IMR-90 (cell line): ENCODE measurements at regions not wholly inside any gene's neighbourhood (a gene's known extent, or its start where the extent isn't known, plus 50 kb on each side); places are given as distances from the start of the nearest gene placed in this dataset.

Experiments used
- ATAC-seq: fragments of 200-7000 bp; cut with Tn5 transposase; 2 replicates; pipeline ENCODE4 v1.9.1; 2020; ENCODE audit warnings: low read depth, mild to moderate bottlenecking, moderate library complexity
- BruUV-seq: library from RNA; stranded (reverse); fragments of 400-500 nt; replicated peaks from 2 replicates; lab custom pipeline; 2021; lab: Mats Ljungman, UMichigan
- CTCF ChIA-PET: fragments of 300-600 bp; formaldehyde crosslinking; extraction: SDS; loops from one replicate; lab custom pipeline; 2021; ENCODE audit warnings: antibody characterized with exemption; lab: Yijun Ruan, JAX
- POLR2A ChIA-PET: fragments of 300-600 bp; sonication (Branson Sonifier 250); formaldehyde crosslinking; loops from one replicate; lab custom pipeline; 2022; ENCODE audit warnings: antibody characterized with exemption; ENCODE audit not compliant: unreplicated experiment; lab: Charles Lee
- DNase-seq: peaks from one replicate; pipeline ENCODE4 v3.0.0; 2013
- H2AFZ ChIP-seq: replicated peaks from 2 replicates; pipeline ENCODE3; 2013; ENCODE audit warnings: low read length, mild to moderate bottlenecking; ENCODE audit not compliant: poor library complexity
- H2AK5ac ChIP-seq: 2 replicates; pipeline ENCODE4 v1.6.1; 2013; ENCODE audit warnings: low read depth, low read length, inconsistent platforms
- H2AK9ac ChIP-seq: replicated peaks from 2 replicates; pipeline ENCODE3; 2013; ENCODE audit warnings: mild to moderate bottlenecking, low read depth, low read length, moderate library complexity; ENCODE audit not compliant: poor library complexity
- H2BK120ac ChIP-seq: 2 replicates; pipeline ENCODE4 v1.6.1; 2013; ENCODE audit warnings: low read depth, low read length, inconsistent platforms
- H2BK15ac ChIP-seq: 3 replicates; pipeline ENCODE4 v1.6.1; 2013; ENCODE audit warnings: low read depth, low read length, inconsistent platforms
- H2BK20ac ChIP-seq: 2 replicates; pipeline ENCODE4 v1.6.1; 2013; ENCODE audit warnings: low read depth, mild to moderate bottlenecking, inconsistent platforms, low read length, moderate library complexity
- H2BK5ac ChIP-seq: 2 replicates; pipeline ENCODE4 v1.6.1; 2013; ENCODE audit warnings: mild to moderate bottlenecking, low read depth, low read length, inconsistent platforms; ENCODE audit not compliant: poor library complexity, severe bottlenecking
- H3K14ac ChIP-seq: replicated peaks from 2 replicates; pipeline ENCODE4 v1.6.1; 2013; ENCODE audit warnings: low read depth, low read length, inconsistent platforms
- H3K18ac ChIP-seq: 2 replicates; pipeline ENCODE4 v1.6.1; 2013; ENCODE audit warnings: low read depth, low read length, control low read depth
- H3K23ac ChIP-seq: 2 replicates; pipeline ENCODE4 v1.6.1; 2013; ENCODE audit warnings: low read depth, low read length, inconsistent platforms
- H3K27ac ChIP-seq: 2 replicates; pipeline ENCODE4 v1.5.1; 2013; ENCODE audit warnings: mild to moderate bottlenecking, control low read depth, low read length; ENCODE audit not compliant: insufficient read depth
- H3K27me3 ChIP-seq: 2 replicates; pipeline ENCODE4 v1.6.1; 2013; ENCODE audit warnings: low read length; ENCODE audit not compliant: control insufficient read depth, insufficient read depth
- H3K36me3 ChIP-seq: 2 replicates; pipeline ENCODE4 v1.6.1; 2013; ENCODE audit warnings: low read length, mixed read lengths; ENCODE audit not compliant: control insufficient read depth, insufficient read depth
- H3K4ac ChIP-seq: 2 replicates; pipeline ENCODE4 v1.6.1; 2013; ENCODE audit warnings: low read depth, low read length, inconsistent platforms
- H3K4me1 ChIP-seq: 2 replicates; pipeline ENCODE4 v1.6.1; 2013; ENCODE audit warnings: low read length, mixed read lengths; ENCODE audit not compliant: control insufficient read depth, insufficient read depth
- H3K4me2 ChIP-seq: 2 replicates; pipeline ENCODE4 v1.6.1; 2013; ENCODE audit warnings: low read depth, mild to moderate bottlenecking, control low read depth, low read length, moderate library complexity
- H3K4me3 ChIP-seq: 2 replicates; pipeline ENCODE4 v1.5.1; 2013; ENCODE audit warnings: low read depth, mild to moderate bottlenecking, control low read depth, low read length, moderate library complexity; ENCODE audit not compliant: insufficient read depth
- H3K56ac ChIP-seq: 2 replicates; pipeline ENCODE4 v1.6.1; 2013; ENCODE audit warnings: low read length, inconsistent platforms; ENCODE audit not compliant: insufficient read depth; ENCODE audit errors: extremely low read depth
- H3K79me1 ChIP-seq, 2 experiments: 2 replicates each; pipeline ENCODE4 v1.6.1; 2013; ENCODE audit warnings: low read length in 2 of 2, inconsistent platforms in 1 of 2, low read depth in 1 of 2
- H3K9ac ChIP-seq: 2 replicates; pipeline ENCODE4 v1.6.1; 2013; ENCODE audit warnings: low read depth, low read length, control low read depth
- H3K9me1 ChIP-seq: 2 replicates; pipeline ENCODE4 v1.6.1; 2013; ENCODE audit warnings: low read length, inconsistent platforms; ENCODE audit not compliant: insufficient read depth
- H3K9me3 ChIP-seq: 2 replicates; pipeline ENCODE4 v1.6.1; 2013; ENCODE audit warnings: low read length; ENCODE audit not compliant: control insufficient read depth, insufficient read depth
- H4K20me1 ChIP-seq: 2 replicates; pipeline ENCODE4 v1.6.1; 2013; ENCODE audit warnings: low read length, inconsistent platforms; ENCODE audit not compliant: insufficient read depth
- H4K5ac ChIP-seq: 2 replicates; pipeline ENCODE4 v1.6.1; 2013; ENCODE audit warnings: mild to moderate bottlenecking, low read depth, low read length, control low read depth
- H4K8ac ChIP-seq, 2 experiments: 2 replicates each; pipeline ENCODE4 v1.6.1; 2013; ENCODE audit warnings: low read depth in 2 of 2, low read length in 2 of 2, control low read depth in 1 of 2, inconsistent platforms in 1 of 2
- H4K91ac ChIP-seq: 2 replicates; pipeline ENCODE4 v1.6.1; 2013; ENCODE audit warnings: low read depth, low read length, inconsistent platforms; ENCODE audit not compliant: insufficient read depth
- CEBPB ChIP-seq: IDR thresholded peaks from 2 replicates; pipeline ENCODE4 v1.6.1; 2012; ENCODE audit warnings: low read depth, low read length, improper control_type of control experiment
- POLR2A ChIP-seq: IDR thresholded peaks from 2 replicates; pipeline ENCODE4 v1.6.1; 2012; ENCODE audit warnings: mild to moderate bottlenecking, low read depth, low read length
- SMC3 ChIP-seq: fragments of 150-350 bp; IDR thresholded peaks from 2 replicates; pipeline ENCODE4 v1.6.1; 2016; ENCODE audit warnings: low read depth, mild to moderate bottlenecking, antibody characterized with exemption, low read length, moderate library complexity
- WGBS, 2 experiments: methylation state at CpG; one replicate each; pipeline versions ENCODE4 v1.1.5 to v1.1.7; 2013; ENCODE audit warnings: missing lambda C conversion rate in 2 of 2; ENCODE audit not compliant: insufficient read length in 1 of 2; ENCODE audit errors: extremely low coverage in 2 of 2; 5-methylcytosine and 5-hydroxymethylcytosine counted together
- dilution Hi-C: fragments of 300-500 bp; cut with HindIII; formaldehyde crosslinking; loops from one replicate; pipeline ENCODE4 v1.14.3; 2018; ENCODE audit warnings: low sequenced_read_pairs; ENCODE audit not compliant: unreplicated experiment
- in situ Hi-C: fragments of 300-500 bp; cut with MboI; formaldehyde crosslinking; loops from 3 replicates; pipeline ENCODE4 v1.14.3; 2019; ENCODE audit warnings: low sequenced_read_pairs, inconsistent platforms, mixed read lengths
- intact Hi-C: fragments of 100-400 bp; cut with micrococcal nuclease; formaldehyde crosslinking; loops from 2 replicates; pipeline ENCODE4 v1.10.0; 2022

DNA sequence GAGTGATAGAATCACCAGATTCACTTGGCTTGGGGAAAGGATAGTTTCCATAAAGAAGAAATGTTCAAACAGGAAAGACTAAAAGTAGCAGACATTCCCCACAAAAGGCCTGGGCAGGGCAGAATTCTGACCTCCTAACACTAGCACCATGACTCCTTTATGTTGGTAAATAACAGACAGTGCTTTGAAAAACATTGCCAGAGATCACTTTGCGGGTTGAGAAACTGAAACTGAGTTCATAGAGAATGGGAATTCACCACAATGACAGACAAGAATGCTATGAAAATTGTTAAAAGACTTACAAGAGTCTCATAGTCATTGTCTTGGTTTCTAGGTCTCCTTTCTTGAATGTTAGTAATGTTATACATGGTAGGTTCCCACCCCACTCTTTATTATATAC is 172.5 kb upstream of the GLRA1 start:
- ATAC-seq (no peak), DNase-seq (no peak)
- Histone ChIP-seq H2AFZ (no peak overlapping the region), H4K5ac (no peak overlapping the region), H3K18ac (no peak overlapping the region), H3K56ac (no peak overlapping the region), H2AK9ac (no peak overlapping the region), H3K4ac (no peak overlapping the region), H3K9ac (no peak overlapping the region), H2BK15ac (no peak overlapping the region), H2BK120ac (no peak overlapping the region), H3K9me1 (no peaks in the 10 kb centered on the region), H4K20me1 (no peaks in the 10 kb centered on the region), H2AK5ac (no peak overlapping the region), H2BK20ac (no peak overlapping the region), H3K4me1 (no peaks in the 10 kb centered on the region), H2BK5ac (no peak overlapping the region), H3K36me3 (no peaks in the 10 kb centered on the region), H3K79me1 (no peaks in the 10 kb centered on the region), H4K8ac (no peak overlapping the region), H3K27me3 (no peaks in the 10 kb centered on the region), H3K27ac (no peak overlapping the region), H3K9me3 (no peaks in the 10 kb centered on the region), H3K4me3 (no peak overlapping the region), H4K91ac (no peak overlapping the region), H3K23ac (no peak overlapping the region), H3K14ac (no peak overlapping the region), H3K4me2 (no peak overlapping the region)
- intact Hi-C loops (no loop called here), dilution Hi-C loops (no loop called here), in situ Hi-C loops (no loop called here)
- WGBS, 2 experiments, result no CpG with 5 or more reads among the region's 1 CpG
- ChIA-PET CTCF (no interaction called here), POLR2A (no interaction called here)
- BruUV-seq, result no TSS peak
- TF ChIP-seq CEBPB, result no peak
- no peak for TF ChIP-seq POLR2A
- no peak for TF ChIP-seq SMC3
